ENCODE measurements at regions not wholly inside any gene's neighbourhood (a gene's known extent, or its start where the extent isn't known, plus 50 kb on each side); places are given as distances from the start of the nearest gene placed in this dataset.

GRCh38 chr9:115672477-115673316 lies 480.9 kb upstream of the PAPPA start:
- TF ChIP-seq CTCF (IDR thresholded peaks at IDR 0.05) (no peak), POLR2A (IDR thresholded peaks at IDR 0.05) (no peak), EP300 (IDR thresholded peaks at IDR 0.05) (no peak)
